AG09309 (cell line): ENCODE measurements at regions not wholly inside any gene's neighbourhood (a gene's known extent, or its start where the extent isn't known, plus 50 kb on each side); places are given as distances from the start of the nearest gene placed in this dataset.

Experiments used
- DNase-seq: peaks from one replicate; pipeline ENCODE4 v3.0.0-alpha.2; 2010; ENCODE audit warnings: low read depth
- H3K4me3 ChIP-seq: 2 replicates; pipeline ENCODE4 v1.5.1; 2011; ENCODE audit warnings: mild to moderate bottlenecking, low read depth, low read length, moderate library complexity; ENCODE audit not compliant: control insufficient read depth
- CTCF ChIP-seq: IDR thresholded peaks from 2 replicates; pipeline ENCODE4 v1.5.1; 2011; ENCODE audit warnings: mild to moderate bottlenecking, low read depth, low read length, inconsistent platforms; ENCODE audit not compliant: insufficient read depth, control insufficient read depth; ENCODE audit errors: missing control alignments

- no peak overlapping the region for H3K4me3 ChIP-seq
- no peak for DNase-seq
- TF ChIP-seq CTCF, result no peak
These were observed 52.4 kb upstream of the UPP2 start for GRCh38 chr2:158049129-158049855.

- no peak overlapping the region for H3K4me3 ChIP-seq
- TF ChIP-seq CTCF, result no peak
- DNase-seq, result no peak
These were observed 53.3 kb upstream of the UPP2 start for GRCh38 chr2:158048327-158048726.

GRCh38 chr2:158047156-158047611, 54.5 kb upstream of the UPP2 start:
- DNase-seq, result no peak
- no peak for TF ChIP-seq CTCF
- no peak overlapping the region for H3K4me3 ChIP-seq

GRCh38 chr2:158046121-158046880, 55.4 kb upstream of the UPP2 start:
- DNase-seq, result no peak
- no peak for TF ChIP-seq CTCF
- no peak overlapping the region for H3K4me3 ChIP-seq

GRCh38 chr2:158045362-158045761, 56.3 kb upstream of the UPP2 start:
- DNase-seq, result no peak
- no peak for TF ChIP-seq CTCF
- no peak overlapping the region for H3K4me3 ChIP-seq

- H3K4me3 ChIP-seq, result no peak overlapping the region
- no peak for TF ChIP-seq CTCF
These were observed 58.3 kb upstream of the UPP2 start for GRCh38 chr2:158043181-158043948.

More at GRCh38 chr2:158043181-158043948, 58.3 kb upstream of the UPP2 start:
- no peak for DNase-seq
